DMS53 treated with DMSO at 0.1 percent for 48 hours (cell line): ENCODE measurements at regions not wholly inside any gene's neighbourhood (a gene's known extent, or its start where the extent isn't known, plus 50 kb on each side); places are given as distances from the start of the nearest gene placed in this dataset.
"Not testable (repeated sequence)": the region's sequence is repeated elsewhere in the genome, so short reads cannot be mapped to it uniquely, and the experiment has no call there.

Source experiments
- DNase-seq: peaks from one replicate; lab custom pipeline; 2025; ENCODE audit not compliant: unreplicated experiment; lab: John Stamatoyannopoulos, UW

DNA sequence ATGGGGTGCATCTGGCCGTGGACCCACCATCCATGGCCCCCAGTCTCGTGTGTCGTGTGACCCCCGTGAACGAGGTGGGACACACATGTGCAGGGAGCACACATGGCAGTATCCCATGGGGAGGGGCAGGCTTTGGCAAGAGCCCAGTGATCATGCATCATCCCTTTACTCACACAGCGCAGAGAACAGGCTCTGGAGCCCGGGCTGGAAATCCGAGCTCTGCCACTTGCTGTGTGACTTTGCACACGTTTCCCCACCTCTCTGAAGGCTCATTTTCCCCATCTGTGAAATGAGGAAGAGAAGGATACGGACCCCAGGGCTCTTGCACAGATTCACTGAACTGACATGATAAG is 119.9 kb downstream of the PHETA1 start:
- DNase-seq = no peak

DNA sequence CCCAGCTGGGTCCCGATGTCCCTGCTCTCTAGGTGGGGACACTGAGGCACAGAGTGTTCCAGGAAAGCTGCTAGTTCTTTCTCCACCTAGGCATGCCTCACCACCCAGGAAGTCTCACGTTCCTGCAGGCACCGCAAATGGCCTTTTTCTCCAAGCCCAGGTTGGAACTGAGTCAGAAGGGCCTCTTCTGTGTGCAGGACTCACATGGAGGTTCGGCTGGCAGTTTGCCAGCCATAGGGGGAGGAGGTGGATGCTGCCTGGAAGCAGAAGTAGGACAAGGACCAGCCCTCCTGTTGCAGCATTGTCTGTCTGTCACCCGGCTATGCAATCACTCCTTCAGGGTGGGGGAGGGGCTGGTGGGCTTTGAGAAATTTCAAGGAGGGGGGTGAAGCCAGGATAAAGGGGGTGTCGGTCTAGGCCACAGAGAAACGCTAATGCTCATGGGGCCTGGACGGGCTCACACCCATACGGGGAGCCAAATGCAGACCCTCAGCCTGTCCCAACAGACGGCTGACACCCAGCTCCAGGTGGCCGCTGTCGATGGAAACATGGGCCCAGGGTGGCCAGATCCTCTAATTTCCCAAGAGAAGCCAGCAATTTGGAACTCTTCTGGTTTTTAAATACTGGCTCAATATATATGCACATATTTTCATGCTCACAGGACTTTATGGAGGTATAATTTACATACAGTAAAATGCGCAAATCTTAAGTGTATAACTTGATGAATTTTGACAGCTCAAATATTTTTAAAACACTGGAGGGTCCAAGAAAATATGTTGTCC is 120.5 kb downstream of the PHETA1 start:
- DNase-seq = no peak

DNA sequence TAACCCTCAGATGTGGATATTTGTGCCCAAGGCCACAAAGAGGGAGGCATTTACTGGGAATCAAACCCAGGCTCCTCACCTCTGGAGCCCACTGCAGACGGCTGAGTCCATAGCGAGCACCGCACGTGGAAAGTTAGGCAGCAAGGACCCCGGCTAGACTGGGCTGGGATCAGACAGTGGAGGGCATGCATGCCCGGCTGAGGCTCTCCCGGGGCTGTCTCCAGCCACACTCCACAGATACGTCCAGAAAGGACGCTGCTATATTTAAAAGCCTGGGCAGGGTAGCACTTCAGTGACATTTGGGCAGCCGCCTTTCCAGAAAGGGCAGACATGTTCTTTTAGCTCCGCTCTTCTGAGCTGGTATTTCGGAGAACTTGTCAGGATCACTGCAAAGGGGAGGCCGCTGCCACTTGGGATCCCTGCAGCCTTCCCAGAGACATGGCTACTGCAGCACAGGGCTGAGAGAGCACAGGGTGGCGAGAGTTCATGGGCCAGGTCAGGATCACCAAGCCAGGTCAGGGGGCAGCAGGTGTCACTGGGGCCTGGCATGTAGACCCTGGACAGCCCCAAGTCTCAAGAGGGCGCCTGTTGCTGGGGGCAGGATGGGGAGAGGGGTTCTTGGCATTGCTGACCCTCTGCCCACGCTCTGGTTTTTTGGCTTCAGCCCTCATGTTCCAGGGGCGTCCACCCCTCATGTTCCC is 121.7 kb downstream of the PHETA1 start:
- no peak for DNase-seq

DNA sequence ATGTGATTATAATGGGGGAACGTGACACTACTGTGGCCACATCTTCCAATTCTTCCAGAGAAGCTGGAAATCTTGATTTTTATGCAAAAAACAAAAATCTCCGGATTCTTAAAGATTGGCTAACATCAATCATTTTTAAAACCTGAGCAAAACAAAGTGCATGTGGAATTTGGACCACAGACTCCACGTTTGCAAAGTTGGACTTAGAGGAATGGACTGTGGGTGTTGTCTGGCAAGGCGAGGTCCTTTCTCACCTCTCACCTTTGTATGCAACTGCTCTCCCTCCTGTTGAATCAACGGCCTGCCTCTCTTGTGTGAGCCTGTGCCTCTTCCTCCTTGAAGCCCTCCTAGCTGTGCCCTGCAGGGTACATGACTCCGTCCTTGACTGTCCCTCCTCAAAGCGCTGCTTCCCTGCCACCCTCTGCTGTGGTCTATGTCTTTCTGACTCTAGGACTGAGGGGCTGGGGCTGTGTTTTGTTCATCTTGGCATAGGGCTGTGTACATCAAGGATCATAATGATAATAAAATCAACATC is 122.4 kb downstream of the PHETA1 start:
- DNase-seq = no peak

DNA sequence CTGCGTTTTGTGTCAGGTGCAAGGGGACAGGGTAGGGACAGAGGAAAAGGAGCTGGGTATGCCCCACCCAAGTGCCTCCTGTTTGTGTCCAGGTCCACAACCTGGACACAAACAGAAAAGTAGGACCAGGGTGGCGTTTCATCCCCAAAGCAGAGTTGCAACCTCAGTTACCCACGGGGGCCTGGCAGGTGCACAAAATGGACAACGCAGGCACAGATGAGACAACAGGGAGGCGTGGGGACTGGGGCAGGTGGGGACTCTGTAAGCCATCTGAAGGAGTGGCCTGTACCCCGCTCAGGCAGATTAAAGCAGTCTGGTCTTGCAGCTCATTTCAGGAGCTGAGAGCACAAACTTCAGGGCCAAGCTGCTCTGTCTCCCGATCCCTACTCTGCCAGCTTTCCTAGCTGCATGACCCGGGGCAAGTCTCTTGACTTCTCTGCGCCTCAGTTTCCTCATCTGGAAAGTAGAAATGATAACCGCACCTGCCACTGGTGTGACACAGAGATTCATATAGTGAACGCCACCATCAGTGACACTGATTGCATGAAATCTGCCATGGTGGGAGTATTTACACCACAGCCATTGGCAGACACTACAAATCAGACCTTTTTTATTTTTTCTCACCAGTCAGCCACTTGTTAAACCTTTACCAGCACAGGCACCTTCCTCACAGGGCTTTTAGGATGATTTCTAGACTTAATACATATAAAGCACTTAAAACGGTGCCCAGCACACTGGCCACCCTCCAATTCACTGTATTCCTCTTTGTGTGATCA is 123.0 kb downstream of the PHETA1 start:
- no peak for DNase-seq

DNA sequence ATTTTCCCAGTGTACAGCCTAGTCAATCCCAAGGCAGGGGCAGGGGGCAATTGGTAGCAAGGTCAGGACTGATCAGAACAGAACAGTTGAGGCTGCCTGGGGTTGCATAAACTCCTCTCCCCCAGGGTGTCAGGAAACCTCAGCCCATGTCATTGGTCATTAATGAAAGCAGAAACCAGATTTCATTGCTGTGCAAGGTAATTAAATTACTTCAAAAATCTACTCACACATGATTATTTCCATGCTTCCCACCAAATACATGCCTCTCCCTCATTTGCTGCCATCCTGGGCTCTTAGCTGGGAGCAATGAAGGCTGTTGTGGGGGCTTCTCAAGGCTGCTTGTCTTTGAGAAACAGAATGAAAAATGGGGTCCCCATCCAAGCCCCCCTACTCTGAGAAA is 124.2 kb downstream of the PHETA1 start:
- no peak for DNase-seq

DNA sequence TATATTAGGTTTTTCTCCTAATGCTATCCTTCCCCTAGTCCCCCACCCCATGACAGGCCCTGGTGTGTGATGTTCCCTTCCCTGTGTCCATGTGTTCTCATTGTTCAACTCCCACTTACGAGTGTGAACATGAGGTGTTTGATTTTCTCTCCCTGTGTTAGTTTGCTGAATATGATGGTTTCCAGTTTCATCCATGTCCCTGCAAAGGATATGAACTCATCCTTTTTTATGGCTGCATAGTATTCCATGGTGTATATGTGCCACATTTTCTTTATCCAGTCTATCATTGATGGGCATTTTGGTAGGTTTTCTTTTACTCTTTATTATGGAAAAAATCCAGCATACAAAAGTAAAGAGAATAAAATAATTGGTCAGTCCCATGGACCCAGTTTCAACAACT is 126.1 kb downstream of the PHETA1 start:
- not testable (repeated sequence) for DNase-seq

DNA sequence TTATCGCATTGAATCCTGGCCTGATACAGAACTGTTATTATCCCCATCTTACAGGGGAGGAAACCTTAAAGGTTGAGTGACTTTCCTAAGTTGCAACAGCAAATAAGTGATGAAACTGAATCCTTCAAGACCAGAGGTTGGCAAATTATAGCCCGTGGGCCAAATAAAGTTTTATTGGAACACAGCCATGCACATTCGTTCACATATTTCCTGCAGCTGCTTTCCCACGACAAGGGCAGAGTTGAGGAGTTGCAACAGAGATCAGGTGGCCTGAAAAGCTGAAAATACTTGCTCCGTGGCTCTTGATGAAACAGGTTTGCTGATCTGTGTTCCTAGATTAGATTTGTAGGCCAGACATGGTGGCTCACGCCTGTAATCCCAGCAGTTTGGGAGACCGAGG is 126.7 kb downstream of the PHETA1 start:
- DNase-seq = no peak

DNA sequence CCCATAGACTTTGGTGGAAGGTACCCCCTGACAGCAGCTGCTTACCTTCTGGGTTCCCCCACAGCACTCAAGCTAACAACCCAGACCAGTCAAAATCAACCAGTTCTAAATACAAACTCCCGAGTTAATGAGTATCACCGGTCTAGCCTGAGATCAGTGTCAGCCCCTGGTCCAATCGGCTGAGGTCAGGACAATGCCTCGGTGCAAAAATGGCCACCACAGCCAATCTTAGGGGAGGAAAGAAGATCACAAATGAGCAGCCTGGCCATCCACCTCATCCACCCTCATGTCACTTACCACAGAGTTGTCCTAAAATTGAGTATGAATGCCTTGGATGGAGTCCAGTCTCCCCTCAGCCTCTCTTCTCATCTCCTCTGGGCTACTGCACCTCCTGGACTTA is 128.5 kb downstream of the PHETA1 start:
- no peak for DNase-seq

DNA sequence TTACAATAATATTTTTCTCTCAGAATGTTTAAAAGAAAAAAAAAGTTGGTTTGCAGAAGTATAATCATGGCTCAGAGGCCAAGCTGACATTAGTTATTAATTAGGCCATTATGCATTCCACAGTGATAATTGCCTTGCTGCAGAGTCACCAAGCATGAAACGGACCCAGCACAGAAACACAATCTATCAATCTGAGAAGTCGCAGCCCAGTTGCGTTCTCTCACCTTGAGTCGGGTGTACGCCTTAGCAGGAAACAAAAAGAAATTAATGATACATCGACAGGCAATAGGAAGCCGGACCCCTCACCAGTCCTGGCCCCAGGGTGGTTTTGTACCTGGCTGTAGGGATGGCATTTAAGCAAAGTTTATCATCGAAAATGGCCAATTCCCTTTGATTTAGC is 129.7 kb downstream of the PHETA1 start:
- DNase-seq = no peak

DNA sequence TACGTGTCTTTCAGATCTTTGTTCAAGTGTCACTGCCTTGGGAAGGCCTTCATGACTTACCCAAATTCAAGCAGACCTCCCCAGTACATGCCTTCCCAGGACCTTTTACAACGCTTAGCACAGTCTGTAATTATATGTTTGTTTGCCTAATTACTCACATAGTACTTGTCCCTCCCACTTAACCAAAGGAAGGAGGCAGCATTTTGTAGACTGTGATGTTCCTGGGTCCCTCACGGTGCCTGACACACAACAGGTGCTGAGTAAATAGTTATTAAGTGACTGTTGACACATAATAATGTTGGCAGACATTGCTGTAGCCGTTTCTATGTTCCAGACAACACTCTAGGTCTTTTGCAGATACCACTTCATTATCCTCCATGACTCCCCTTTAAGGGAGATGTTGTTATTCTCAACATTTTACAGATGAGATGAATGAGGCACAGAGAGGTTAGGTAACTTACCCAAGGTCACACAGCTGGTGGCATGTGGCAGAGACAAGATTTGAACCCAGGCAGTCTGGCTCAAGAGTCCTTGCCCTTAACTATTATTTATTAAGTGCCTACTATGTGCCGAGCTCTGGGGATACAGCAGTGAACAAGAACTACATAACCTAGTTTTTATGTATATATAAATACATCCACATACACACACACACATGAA is 130.7 kb downstream of the PHETA1 start:
- DNase-seq = no peak

DNA sequence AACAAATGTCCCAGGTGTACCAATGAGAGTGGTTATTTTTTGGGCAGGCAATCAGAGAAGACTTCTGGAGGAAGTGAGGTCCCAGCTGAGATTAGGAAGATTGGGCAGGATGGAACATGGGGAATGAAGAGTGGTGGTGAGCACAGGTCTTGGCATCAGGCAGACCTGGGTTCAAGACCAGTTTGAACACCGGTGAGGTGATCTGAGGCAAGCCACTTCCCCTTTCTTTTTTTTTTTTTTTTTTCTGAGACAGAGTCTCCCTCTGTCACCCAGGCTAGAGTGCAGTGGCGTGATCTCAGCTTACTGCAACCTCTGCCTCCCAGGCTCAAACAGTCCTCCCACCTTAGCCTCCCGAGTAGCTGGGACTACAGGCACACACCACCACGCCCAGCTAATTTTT is 134.4 kb downstream of the PHETA1 start:
- DNase-seq = not testable (repeated sequence)

DNA sequence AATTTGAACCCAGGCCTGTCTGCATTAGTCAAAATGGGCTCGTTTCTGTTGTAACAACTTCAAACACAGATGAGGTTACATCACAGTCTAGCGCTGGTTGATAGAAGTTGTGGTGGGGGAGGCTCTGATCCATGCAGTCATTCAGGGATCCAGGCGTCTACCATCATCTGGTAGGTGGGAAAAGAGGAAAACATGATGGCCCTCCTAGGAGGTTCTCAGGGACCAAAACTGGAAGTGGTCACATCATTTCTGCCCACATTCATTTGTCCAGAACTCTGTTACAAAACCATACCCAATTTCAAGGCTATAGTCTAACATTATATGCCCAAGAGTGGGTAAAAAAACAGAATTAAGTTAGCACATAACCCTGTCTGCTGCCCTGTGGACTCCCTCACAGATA is 135.1 kb downstream of the PHETA1 start:
- DNase-seq = no peak

DNA sequence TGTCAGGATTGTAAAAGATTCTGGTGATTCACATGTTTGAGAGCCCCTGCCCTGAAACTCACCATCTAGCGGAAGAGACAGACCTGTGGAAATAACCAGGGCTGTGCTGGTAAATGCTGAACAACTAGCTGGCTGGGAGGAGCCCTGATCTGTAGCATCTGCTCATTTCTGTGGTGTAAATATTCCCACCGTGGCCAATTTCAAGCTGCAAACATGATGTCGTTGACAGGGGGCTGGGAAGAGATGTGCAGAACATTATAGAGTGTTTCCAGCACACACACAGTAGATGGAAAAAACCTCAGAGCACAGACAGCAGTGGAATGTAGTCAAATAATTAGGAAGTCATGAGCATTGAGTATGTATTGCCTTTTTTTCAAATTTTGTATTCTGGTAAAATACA is 138.2 kb downstream of the PHETA1 start:
- DNase-seq = no peak

DNA sequence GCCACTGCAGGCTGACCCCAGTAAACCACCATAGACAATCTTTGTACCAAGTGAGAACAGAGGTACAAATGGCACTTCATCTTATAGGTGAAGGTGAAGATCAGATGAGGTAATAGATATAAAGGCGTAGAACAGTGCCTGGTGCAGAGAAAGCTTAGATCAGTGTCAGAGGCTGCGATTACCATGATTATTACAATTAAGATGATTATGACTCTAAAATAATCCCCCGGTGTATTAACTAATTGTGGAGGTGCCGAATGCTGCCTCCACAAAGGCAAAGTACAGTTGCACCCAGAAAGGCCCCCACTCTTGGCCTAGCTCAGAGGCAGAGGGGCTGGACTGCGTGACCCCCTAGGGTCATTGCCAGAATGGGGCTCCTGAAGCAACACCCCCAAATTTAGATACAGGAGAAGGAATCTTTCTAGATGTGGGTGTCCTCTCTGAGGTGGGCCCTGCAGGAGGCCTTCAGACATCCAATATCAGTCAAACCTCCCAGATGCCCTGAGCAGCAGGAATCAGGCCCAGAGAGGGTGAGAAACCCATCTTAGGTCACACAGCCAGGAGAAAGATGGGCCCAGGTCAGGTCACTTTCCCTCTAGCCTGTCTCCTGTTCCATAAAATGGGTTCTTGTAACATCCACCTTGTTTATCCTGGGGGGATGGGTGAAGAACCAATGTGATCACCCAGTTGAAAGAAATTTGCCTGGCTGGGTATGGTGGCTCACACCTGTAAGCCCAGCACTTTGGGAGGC is 139.8 kb downstream of the PHETA1 start:
- no peak for DNase-seq

DNA sequence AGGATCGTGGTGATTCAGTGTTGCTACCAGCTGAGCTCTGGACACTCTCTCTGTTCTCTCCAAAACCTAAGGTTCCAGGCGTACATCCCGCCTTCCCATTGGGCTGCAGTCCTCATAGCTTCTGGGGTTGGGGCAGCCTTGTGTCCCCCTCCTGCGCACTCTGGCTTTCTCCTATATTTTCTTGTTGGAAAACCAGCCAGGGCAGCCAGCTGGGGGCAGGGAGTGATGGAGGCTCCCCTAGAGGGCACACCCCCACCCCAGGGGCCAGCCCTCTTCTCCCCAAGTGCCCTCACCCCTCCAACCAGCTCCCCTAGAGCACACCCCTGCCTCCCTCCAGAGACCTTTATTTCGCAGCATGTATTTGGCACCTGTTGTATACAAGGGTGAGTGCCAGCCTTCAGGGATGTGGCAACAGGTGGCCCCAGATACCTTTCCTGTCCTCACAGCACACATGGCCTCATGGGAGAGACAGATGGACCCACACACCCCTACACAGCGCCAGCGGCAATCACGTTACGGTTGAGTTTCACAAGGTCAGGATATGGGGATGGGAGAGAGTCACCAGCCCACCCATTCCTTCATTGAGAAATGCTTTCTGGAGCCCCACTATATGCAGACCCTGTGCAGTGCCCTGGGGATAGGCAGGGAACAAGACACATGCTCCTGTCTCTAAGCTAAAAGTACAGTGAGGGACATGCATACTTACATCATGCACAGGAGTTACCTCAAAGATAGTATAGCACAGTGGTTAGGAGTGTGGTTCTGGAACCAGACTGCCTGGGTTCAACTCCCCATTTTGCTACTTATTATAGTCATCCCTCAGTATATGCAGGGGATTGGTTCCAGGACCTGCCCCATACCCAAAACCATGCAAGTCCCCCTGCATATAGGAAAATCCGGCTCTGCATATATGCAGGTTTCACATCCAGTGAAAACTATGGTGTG is 141.1 kb downstream of the PHETA1 start:
- DNase-seq = no peak

DNA sequence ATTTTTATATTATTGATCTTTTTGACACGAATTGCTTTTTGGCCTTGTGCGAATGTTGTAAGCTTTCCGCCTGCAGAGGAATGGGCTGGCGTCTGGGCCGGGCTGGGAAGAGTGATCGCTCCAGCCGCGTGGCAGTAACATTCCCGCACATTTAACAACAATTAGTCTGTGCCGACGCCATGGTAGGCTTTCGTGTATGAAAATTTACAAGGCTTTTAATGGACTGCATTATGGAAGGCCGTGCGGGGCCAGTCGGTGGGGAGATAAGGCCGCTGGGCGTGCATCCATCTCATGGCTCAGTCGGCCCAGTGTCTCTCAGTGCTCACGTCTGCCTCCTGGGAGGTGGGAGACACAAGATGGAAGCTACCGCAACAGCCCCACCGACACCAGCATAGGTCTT is 142.2 kb downstream of the PHETA1 start:
- no peak for DNase-seq

DNA sequence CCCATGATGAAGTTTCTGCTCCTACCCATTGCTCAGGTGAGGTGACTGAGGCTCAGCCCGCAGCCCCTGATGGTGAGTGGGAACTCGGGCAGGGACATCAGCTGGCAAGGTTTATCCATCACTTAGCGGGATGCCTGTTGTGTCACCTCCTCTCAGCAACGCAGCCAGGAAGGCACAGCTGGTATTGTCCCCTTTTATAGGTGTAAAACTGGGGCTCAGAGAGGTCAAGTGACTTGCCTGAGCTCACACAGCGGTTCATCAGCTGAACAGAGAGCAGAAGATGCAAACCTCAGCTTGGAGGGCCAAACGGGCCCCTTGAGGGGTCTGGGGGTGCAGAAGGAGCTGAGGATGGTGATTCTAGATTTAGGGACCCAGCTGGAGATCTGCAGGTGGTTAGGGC is 143.6 kb downstream of the PHETA1 start:
- no peak for DNase-seq
